ENCODE measurements at regions not wholly inside any gene's neighbourhood (a gene's known extent, or its start where the extent isn't known, plus 50 kb on each side); places are given as distances from the start of the nearest gene placed in this dataset.
A peak's percentile ranks its signal among the peaks of the same experiment; 100 is the strongest.
"Not testable (repeated sequence)": the region's sequence is repeated elsewhere in the genome, so short reads cannot be mapped to it uniquely, and the experiment has no call there.

- no peak for DNase-seq
Measured at GRCh38 chr16:61002479-61003204, 1033.6 kb downstream of the CDH8 start.

- DNase-seq = no peak
Measured at GRCh38 chr16:60991886-60992285, 1044.4 kb downstream of the CDH8 start.

- no peak for DNase-seq
Measured at GRCh38 chr16:60989592-60989991, 1046.6 kb downstream of the CDH8 start.

- no peak for DNase-seq
Measured at GRCh38 chr16:60979119-60979518, 1057.1 kb downstream of the CDH8 start.

GRCh38 chr16:60949800-60950199, 1086.4 kb downstream of the CDH8 start:
- DNase-seq = no peak

- DNase-seq = peak; percentile 6
Measured at GRCh38 chr16:60945225-60945624, 1091.0 kb downstream of the CDH8 start.

- DNase-seq = not testable (repeated sequence)
Measured at GRCh38 chr16:60936189-60936588, 1100.0 kb downstream of the CDH8 start.

- DNase-seq = no peak
Measured at GRCh38 chr16:60932600-60932999, 1103.6 kb downstream of the CDH8 start.

- no peak for DNase-seq
Measured at GRCh38 chr16:60930291-60930690, 1105.9 kb downstream of the CDH8 start.

GRCh38 chr16:60922920-60923319, 1113.3 kb downstream of the CDH8 start:
- DNase-seq = no peak

- DNase-seq = no peak
Measured at GRCh38 chr16:60914334-60914733, 1121.9 kb downstream of the CDH8 start.

GRCh38 chr16:60907645-60908044, 1128.6 kb downstream of the CDH8 start:
- no peak for DNase-seq

GRCh38 chr16:60905811-60906210, 1130.4 kb downstream of the CDH8 start:
- no peak for DNase-seq

GRCh38 chr16:60902114-60902513, 1134.1 kb downstream of the CDH8 start:
- no peak for DNase-seq

- no peak for DNase-seq
Measured at GRCh38 chr16:60882816-60883215, 1153.4 kb downstream of the CDH8 start.

- no peak for DNase-seq
Measured at GRCh38 chr16:60852635-60853034, 1183.6 kb downstream of the CDH8 start.

GRCh38 chr16:60821661-60822060, 1214.6 kb downstream of the CDH8 start:
- no peak for DNase-seq

- DNase-seq = no peak
Measured at GRCh38 chr16:60820361-60820760, 1215.9 kb downstream of the CDH8 start.

GRCh38 chr16:60818465-60818864, 1217.8 kb downstream of the CDH8 start:
- DNase-seq = no peak

GRCh38 chr16:60816461-60816860, 1219.8 kb downstream of the CDH8 start:
- DNase-seq = no peak

GRCh38 chr16:60815865-60816264, 1220.4 kb downstream of the CDH8 start:
- DNase-seq = no peak

- DNase-seq = no peak
Measured at GRCh38 chr16:60815033-60815432, 1221.2 kb downstream of the CDH8 start.

GRCh38 chr16:60811657-60812056, 1224.6 kb downstream of the CDH8 start:
- DNase-seq = no peak

GRCh38 chr16:60811051-60811608, 1225.1 kb downstream of the CDH8 start:
- DNase-seq = no peak
